Fibroblast of lung (primary cell): ENCODE measurements at regions not wholly inside any gene's neighbourhood (a gene's known extent, or its start where the extent isn't known, plus 50 kb on each side); places are given as distances from the start of the nearest gene placed in this dataset.

Experiments
- DNase-seq, 2 donors: peaks; one replicate each; pipeline versions ENCODE4 v3.0.0 to v3.0.0-alpha.2; 2010; ENCODE audit warnings: low read depth in 2 of 2
- H2AFZ ChIP-seq: 2 replicates; pipeline ENCODE4 v1.5.1; 2012; ENCODE audit warnings: low read length, control low read depth, inconsistent platforms
- H3K27ac ChIP-seq: 2 replicates; pipeline ENCODE4 v1.5.1; 2011; ENCODE audit warnings: low read length, control low read depth; ENCODE audit not compliant: insufficient read depth
- H3K27me3 ChIP-seq: 2 replicates; pipeline ENCODE4 v1.5.1; 2011; ENCODE audit warnings: mild to moderate bottlenecking, low read length; ENCODE audit not compliant: control insufficient read depth, insufficient read depth
- H3K36me3 ChIP-seq: 2 replicates; pipeline ENCODE4 v1.5.1; 2011; ENCODE audit warnings: low read length; ENCODE audit not compliant: control insufficient read depth, insufficient read depth
- H3K4me1 ChIP-seq: 2 replicates; pipeline ENCODE4 v1.5.1; 2011; ENCODE audit warnings: low read length; ENCODE audit not compliant: control insufficient read depth, insufficient read depth; ENCODE audit errors: extremely low read depth
- H3K4me2 ChIP-seq: 2 replicates; pipeline ENCODE4 v1.5.1; 2011; ENCODE audit warnings: low read length, control low read depth; ENCODE audit not compliant: insufficient read depth; ENCODE audit errors: extremely low read depth
- H3K4me3 ChIP-seq, 4 experiments: fragments of 200-600 bp in 1 of 4; sonication (generic) in 1 of 4; replicated peaks in 1 of 4; 2 replicates each; pipeline ENCODE4 v1.5.1; 2011 to 2016; ENCODE audit warnings: low read length in 4 of 4, low read depth in 3 of 4, mild to moderate bottlenecking in 3 of 4, control low read depth in 2 of 4, inconsistent platforms in 1 of 4, mixed read lengths in 1 of 4; ENCODE audit not compliant: insufficient read depth in 1 of 4; ENCODE audit errors: control extremely low read depth in 1 of 4
- H3K79me2 ChIP-seq: 2 replicates; pipeline ENCODE4 v1.5.1; 2012; ENCODE audit warnings: mild to moderate bottlenecking, low read length, inconsistent platforms; ENCODE audit not compliant: control insufficient read depth, insufficient read depth
- H3K9ac ChIP-seq: 2 replicates; pipeline ENCODE4 v1.5.1; 2011; ENCODE audit warnings: mild to moderate bottlenecking, low read length, control low read depth; ENCODE audit not compliant: insufficient read depth
- H3K9me3 ChIP-seq: 2 replicates; pipeline ENCODE4 v1.5.1; 2012; ENCODE audit warnings: low read depth, low read length; ENCODE audit not compliant: control insufficient read depth, insufficient read depth
- H4K20me1 ChIP-seq: 2 replicates; pipeline ENCODE4 v1.5.1; 2011; ENCODE audit warnings: low read length; ENCODE audit not compliant: control insufficient read depth, insufficient read depth; ENCODE audit errors: extremely low read depth
- CTCF ChIP-seq, 2 donors: IDR thresholded peaks in 1 of 2; conservative IDR thresholded peaks in 1 of 2; 1 replicate in 1 of 2; 2 replicates in 1 of 2; pipeline ENCODE4 v1.5.1; 2011 to 2012; ENCODE audit warnings: low read length in 2 of 2, control low read depth in 1 of 2, inconsistent platforms in 1 of 2, low read depth in 1 of 2, mild to moderate bottlenecking in 1 of 2
- EZH2 ChIP-seq: IDR thresholded peaks from 2 replicates; pipeline ENCODE4 v1.5.1; 2012; ENCODE audit warnings: low read length, control low read depth, mild to moderate bottlenecking; ENCODE audit errors: missing control alignments

DNA sequence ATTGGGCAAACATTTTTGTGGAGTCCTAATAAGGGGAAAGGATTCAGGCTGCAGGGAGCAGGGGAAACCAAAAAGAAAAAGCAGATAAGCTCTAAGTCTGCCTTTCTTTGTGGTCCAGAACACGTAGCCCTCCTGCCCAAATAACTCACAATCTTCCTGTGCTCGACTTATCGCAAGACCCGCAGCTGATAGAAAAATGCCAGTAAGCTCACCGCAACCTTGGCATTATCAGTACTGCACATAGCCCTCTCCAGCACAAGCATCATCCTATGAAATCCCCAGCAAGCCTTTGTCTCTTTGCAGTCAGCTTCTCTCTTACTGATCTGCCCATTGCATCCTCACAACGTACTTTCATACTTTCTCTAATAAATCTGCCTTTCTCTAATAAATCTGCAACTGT, 202.4 kb upstream of the HNRNPA3 start:
- Histone ChIP-seq H3K4me2 (no peak overlapping the region), H3K27ac (no peak overlapping the region), H3K79me2 (no peaks in the 10 kb centered on the region), H3K27me3 (no peaks in the 10 kb centered on the region), H3K4me1 (no peaks in the 10 kb centered on the region), H3K4me3 (no peak overlapping the region), H3K36me3 (no peaks in the 10 kb centered on the region), H3K9ac (no peak overlapping the region), H4K20me1 (no peaks in the 10 kb centered on the region), H2AFZ (no peak overlapping the region), H3K9me3 (no peaks in the 10 kb centered on the region)
- DNase-seq, result no peak
- TF ChIP-seq EZH2 (no peak), CTCF (conservative IDR thresholded peaks at IDR 0.05 in 1 of 2, IDR thresholded peaks at IDR 0.05 in 1 of 2; ENCODE audit: low read depth in 1 of 2, low read length in 2 of 2) (no peak)

- Histone ChIP-seq H2AFZ (no peak overlapping the region), H3K36me3 (no peaks in the 10 kb centered on the region), H3K9me3 (no peaks in the 10 kb centered on the region), H3K27me3 (no peaks in the 10 kb centered on the region), H3K4me3 (no peak overlapping the region), H3K27ac (no peak overlapping the region), H3K4me1 (no peaks in the 10 kb centered on the region), H3K9ac (no peak overlapping the region), H4K20me1 (no peaks in the 10 kb centered on the region), H3K4me2 (no peak overlapping the region), H3K79me2 (no peaks in the 10 kb centered on the region)
- DNase-seq, result no peak
- TF ChIP-seq CTCF (conservative IDR thresholded peaks at IDR 0.05 in 1 of 2, IDR thresholded peaks at IDR 0.05 in 1 of 2; ENCODE audit: low read depth in 1 of 2, low read length in 2 of 2) (no peak), EZH2 (no peak)
Measured at GRCh38 chr2:177010861-177011260, 201.7 kb upstream of the HNRNPA3 start.

- Histone ChIP-seq H4K20me1 (no peaks in the 10 kb centered on the region), H3K4me2 (no peak overlapping the region), H3K4me1 (no peaks in the 10 kb centered on the region), H2AFZ (no peak overlapping the region), H3K79me2 (no peaks in the 10 kb centered on the region), H3K9ac (no peak overlapping the region), H3K27me3 (no peaks in the 10 kb centered on the region), H3K4me3 (no peak overlapping the region), H3K9me3 (no peaks in the 10 kb centered on the region), H3K27ac (no peak overlapping the region), H3K36me3 (no peaks in the 10 kb centered on the region)
- no peak for DNase-seq
- TF ChIP-seq EZH2 (no peak), CTCF (conservative IDR thresholded peaks at IDR 0.05 in 1 of 2, IDR thresholded peaks at IDR 0.05 in 1 of 2; ENCODE audit: low read depth in 1 of 2, low read length in 2 of 2) (no peak)
Measured at GRCh38 chr2:177014946-177015345, 197.6 kb upstream of the HNRNPA3 start.
